ENCODE measurements at regions not wholly inside any gene's neighbourhood (a gene's known extent, or its start where the extent isn't known, plus 50 kb on each side); places are given as distances from the start of the nearest gene placed in this dataset.

DNA sequence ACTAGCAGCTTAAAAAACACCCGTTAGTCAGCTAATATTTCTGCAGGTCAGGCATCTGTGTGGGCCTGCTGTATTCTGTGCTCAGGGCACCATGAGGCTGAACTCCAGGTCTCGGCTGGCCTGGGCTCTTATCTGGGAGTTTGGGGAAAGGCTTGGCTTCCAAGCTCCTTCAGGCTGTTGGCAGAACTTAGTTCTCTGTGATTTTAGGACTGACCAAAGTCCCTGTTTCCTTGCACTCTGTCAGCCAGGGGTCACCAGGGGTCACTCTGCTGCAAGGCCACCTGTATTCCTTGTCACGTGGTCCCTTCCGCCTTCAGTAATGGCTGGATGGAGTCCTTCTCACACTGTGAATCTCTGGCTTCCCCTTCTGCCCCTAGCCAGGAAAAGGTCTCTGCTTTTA, 586.4 kb downstream of the AACS start:
- intact Hi-C loops (cut with micrococcal nuclease; ENCODE audit: unreplicated experiment) = no loop called here
- SMC1A ChIA-PET (ENCODE audit: uncharacterized antibody, unreplicated experiment) = interaction anchor here (0.6 to 1.4 kb wide), 3 partner anchors 17 to 102 kb away, joined by 3 read pairs; no protein-coding TSS in a partner anchor
- no peaks in the 10 kb centered on the region for H3K27me3 ChIP-seq (replicated peaks in 1 of 2; ENCODE audit: control insufficient read depth in 2 of 2, insufficient read depth in 2 of 2, low read length in 1 of 2)
- no peak overlapping the region for H2AFZ ChIP-seq (ENCODE audit: control insufficient read depth, low read depth, low read length)
- H3K4me3 ChIP-seq = no peak overlapping the region
- no peak overlapping the region for H3K9ac ChIP-seq (ENCODE audit: control insufficient read depth, insufficient read depth, low read length)
- POLR2A ChIA-PET = no interaction called here
- H4K20me1 ChIP-seq (ENCODE audit: control insufficient read depth, insufficient read depth) = no peaks in the 10 kb centered on the region
- H3K27ac ChIP-seq (ENCODE audit: control insufficient read depth, insufficient read depth) = no peak overlapping the region
- DNase-seq (ENCODE audit: low read depth, low spot score) = no peak
- in situ Hi-C loops (cut with MboI) = no loop called here
- no peak for FAIRE-seq
- H3K9me3 ChIP-seq (replicated peaks; ENCODE audit: control insufficient read depth, insufficient read depth, low read length) = no peaks in the 10 kb centered on the region
- CTCF ChIA-PET = interaction anchor here (0.6 kb wide), 1 partner anchor 224 kb away, joined by 3 read pairs; no protein-coding TSS in a partner anchor
- H3K4me2 ChIP-seq (ENCODE audit: control insufficient read depth, insufficient read depth) = no peak overlapping the region
- RAD21 ChIA-PET (ENCODE audit: unreplicated experiment) = no interaction called here
- H3K36me3 ChIP-seq (ENCODE audit: control insufficient read depth in 2 of 2, insufficient read depth in 2 of 2, low read length in 1 of 2) = no peaks in the 10 kb centered on the region
- no peaks in the 10 kb centered on the region for H3K79me2 ChIP-seq (ENCODE audit: control insufficient read depth, insufficient read depth, low read length)
- no peak for ATAC-seq
- no peak for TF ChIP-seq TCF7 (IDR thresholded peaks at IDR 0.05; ENCODE audit: borderline replicate concordance)
- TF ChIP-seq SUPT20H (IDR thresholded peaks at IDR 0.05; ENCODE audit: borderline replicate concordance, control insufficient read depth, low read depth, low read length) = no peak
- no peak for TF ChIP-seq ZBED1 (IDR thresholded peaks at IDR 0.05; ENCODE audit: borderline replicate concordance)
- TF ChIP-seq, protein P1, sequence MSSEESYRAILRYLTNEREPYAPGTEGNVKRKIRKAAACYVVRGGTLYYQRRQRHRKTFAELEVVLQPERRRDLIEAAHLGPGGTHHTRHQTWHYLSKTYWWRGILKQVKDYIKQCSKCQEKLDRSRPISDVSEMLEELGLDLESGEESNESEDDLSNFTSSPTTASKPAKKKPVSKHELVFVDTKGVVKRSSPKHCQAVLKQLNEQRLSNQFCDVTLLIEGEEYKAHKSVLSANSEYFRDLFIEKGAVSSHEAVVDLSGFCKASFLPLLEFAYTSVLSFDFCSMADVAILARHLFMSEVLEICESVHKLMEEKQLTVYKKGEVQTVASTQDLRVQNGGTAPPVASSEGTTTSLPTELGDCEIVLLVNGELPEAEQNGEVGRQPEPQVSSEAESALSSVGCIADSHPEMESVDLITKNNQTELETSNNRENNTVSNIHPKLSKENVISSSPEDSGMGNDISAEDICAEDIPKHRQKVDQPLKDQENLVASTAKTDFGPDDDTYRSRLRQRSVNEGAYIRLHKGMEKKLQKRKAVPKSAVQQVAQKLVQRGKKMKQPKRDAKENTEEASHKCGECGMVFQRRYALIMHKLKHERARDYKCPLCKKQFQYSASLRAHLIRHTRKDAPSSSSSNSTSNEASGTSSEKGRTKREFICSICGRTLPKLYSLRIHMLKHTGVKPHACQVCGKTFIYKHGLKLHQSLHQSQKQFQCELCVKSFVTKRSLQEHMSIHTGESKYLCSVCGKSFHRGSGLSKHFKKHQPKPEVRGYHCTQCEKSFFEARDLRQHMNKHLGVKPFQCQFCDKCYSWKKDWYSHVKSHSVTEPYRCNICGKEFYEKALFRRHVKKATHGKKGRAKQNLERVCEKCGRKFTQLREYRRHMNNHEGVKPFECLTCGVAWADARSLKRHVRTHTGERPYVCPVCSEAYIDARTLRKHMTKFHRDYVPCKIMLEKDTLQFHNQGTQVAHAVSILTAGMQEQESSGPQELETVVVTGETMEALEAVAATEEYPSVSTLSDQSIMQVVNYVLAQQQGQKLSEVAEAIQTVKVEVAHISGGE (CRISPR knock-in tag; IDR thresholded peaks at IDR 0.05) = no peak
- TF ChIP-seq HCFC1 (IDR thresholded peaks at IDR 0.05; ENCODE audit: low read length) = no peak
- no peak for TF ChIP-seq SREBF1 (IDR thresholded peaks at IDR 0.05; ENCODE audit: low read length)
- TF ChIP-seq, protein P2, sequence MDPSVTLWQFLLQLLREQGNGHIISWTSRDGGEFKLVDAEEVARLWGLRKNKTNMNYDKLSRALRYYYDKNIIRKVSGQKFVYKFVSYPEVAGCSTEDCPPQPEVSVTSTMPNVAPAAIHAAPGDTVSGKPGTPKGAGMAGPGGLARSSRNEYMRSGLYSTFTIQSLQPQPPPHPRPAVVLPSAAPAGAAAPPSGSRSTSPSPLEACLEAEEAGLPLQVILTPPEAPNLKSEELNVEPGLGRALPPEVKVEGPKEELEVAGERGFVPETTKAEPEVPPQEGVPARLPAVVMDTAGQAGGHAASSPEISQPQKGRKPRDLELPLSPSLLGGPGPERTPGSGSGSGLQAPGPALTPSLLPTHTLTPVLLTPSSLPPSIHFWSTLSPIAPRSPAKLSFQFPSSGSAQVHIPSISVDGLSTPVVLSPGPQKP (IDR thresholded peaks at IDR 0.05; ENCODE audit: low read depth, low read length) = no peak
- no peak for TF ChIP-seq MYB (IDR thresholded peaks at IDR 0.05; ENCODE audit: borderline replicate concordance, low read depth, low read length)
- TF ChIP-seq, protein P3, sequence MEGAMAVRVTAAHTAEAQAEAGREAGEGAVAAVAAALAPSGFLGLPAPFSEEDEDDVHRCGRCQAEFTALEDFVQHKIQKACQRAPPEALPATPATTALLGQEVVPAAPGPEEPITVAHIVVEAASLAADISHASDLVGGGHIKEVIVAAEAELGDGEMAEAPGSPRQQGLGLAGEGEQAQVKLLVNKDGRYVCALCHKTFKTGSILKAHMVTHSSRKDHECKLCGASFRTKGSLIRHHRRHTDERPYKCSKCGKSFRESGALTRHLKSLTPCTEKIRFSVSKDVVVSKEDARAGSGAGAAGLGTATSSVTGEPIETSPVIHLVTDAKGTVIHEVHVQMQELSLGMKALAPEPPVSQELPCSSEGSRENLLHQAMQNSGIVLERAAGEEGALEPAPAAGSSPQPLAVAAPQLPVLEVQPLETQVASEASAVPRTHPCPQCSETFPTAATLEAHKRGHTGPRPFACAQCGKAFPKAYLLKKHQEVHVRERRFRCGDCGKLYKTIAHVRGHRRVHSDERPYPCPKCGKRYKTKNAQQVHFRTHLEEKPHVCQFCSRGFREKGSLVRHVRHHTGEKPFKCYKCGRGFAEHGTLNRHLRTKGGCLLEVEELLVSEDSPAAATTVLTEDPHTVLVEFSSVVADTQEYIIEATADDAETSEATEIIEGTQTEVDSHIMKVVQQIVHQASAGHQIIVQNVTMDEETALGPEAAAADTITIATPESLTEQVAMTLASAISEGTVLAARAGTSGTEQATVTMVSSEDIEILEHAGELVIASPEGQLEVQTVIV (IDR thresholded peaks at IDR 0.05; ENCODE audit: borderline replicate concordance, partially characterized antibody) = no peak
- no peak for TF ChIP-seq ZNF622 (IDR thresholded peaks at IDR 0.05)
- no peak for TF ChIP-seq TBL1XR1 (IDR thresholded peaks at IDR 0.05; ENCODE audit: low read depth, low read length)
- TF ChIP-seq SRF (IDR thresholded peaks at IDR 0.05; ENCODE audit: low read depth in 2 of 2, low read length in 2 of 2) = no peak
- TF ChIP-seq NFYB (IDR thresholded peaks at IDR 0.05; ENCODE audit: insufficient read depth, low read depth, low read length) = no peak
- no peaks in the 10 kb centered on the region for H3K4me1 ChIP-seq (ENCODE audit: control insufficient read depth, insufficient read depth, low read length)
- WGBS (ENCODE audit: insufficient coverage, insufficient replicate concordance, low lambda C conversion rate, missing lambda C conversion rate) = 47% methylated on average over 4 of the region's 4 CpGs
- no TSS peak for BruUV-seq (replicated peaks)
